Right kidney (tissue), 1 donor: ENCODE measurements at regions not wholly inside any gene's neighbourhood (a gene's known extent, or its start where the extent isn't known, plus 50 kb on each side); places are given as distances from the start of the nearest gene placed in this dataset.
"Not testable (repeated sequence)": the region's sequence is repeated elsewhere in the genome, so short reads cannot be mapped to it uniquely, and the experiment has no call there.

ENCODE experiments used
- DNase-seq: peaks from one replicate; pipeline ENCODE4 v3.0.0-alpha.2; 2016

DNA sequence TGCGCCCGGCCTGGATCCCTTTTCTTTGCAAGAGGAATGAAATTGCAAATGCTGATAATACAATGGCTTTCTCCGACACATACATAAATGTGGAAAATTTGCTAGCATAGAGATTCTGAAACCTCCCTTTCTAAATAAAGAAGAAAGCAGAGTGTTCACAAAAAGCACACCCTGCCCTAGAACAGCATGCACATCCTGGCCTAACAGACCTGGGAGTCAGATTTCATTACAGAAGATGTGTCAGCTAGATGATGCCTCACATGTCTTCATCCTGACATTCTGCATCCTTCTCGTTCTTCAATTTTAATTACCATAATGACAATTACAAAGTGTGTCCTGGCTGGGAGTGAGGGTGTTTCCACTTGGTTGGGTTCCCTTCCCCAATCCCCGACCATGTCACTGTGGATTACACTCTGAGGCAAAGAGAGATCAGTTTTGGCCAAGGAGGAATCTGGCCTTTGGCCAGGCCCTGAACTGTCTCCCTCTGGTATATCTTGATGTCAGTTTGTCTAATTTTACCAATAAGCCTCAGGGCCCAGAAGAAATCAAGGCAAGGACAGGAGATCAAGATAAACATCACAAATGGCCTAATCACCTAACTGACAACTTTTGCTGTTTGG lies 104.9 kb upstream of the SPATA12 start:
- no peak for DNase-seq

GRCh38 chr3:56954125-56954524 lies 106.3 kb upstream of the SPATA12 start:
- no peak for DNase-seq

GRCh38 chr3:56952846-56953245 lies 107.6 kb upstream of the SPATA12 start:
- DNase-seq, result no peak

DNA sequence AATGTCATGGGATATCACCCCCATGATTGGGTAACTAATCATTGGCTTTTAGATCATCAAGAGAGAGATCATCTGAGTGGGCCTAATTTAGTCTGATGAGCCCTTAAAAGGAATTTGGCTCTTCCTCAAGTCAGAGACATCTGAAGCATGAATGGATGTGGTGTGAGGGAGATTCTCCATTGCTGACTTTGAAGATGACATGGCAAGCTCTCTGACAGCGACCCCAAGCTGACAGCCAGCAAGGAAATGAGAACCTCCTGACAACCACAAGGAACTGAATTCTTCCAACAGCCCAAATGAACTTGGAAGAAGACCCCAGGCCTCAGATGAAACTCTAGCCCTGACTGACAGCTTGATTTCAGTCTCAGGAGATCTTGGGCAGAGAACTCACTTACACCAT lies 108.4 kb upstream of the SPATA12 start:
- DNase-seq, result no peak

- no peak for DNase-seq
Observed at GRCh38 chr3:56951366-56951765, 109.1 kb upstream of the SPATA12 start.

DNA sequence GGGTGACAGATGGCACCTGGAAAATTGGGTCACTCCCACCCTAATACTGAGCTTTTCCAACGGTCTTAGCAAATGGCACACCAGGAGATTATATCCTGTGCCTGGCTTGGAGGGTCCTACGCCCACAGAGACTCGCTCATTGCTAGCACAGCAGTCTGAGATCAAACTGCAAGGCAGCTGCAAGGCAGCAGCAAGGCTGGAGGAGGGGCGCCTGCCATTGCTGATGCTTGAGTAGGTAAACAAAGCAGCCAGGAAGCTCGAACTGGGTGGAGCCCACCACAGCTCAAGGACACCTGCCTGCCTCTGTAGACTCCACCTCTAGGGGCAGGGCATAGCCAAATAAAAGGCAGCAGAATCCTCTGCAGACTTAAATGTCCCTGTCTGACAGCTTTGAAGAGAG lies 115.1 kb upstream of the SPATA12 start:
- not testable (repeated sequence) for DNase-seq

GRCh38 chr3:56942523-56942922 lies 117.9 kb upstream of the SPATA12 start:
- no peak for DNase-seq

DNA sequence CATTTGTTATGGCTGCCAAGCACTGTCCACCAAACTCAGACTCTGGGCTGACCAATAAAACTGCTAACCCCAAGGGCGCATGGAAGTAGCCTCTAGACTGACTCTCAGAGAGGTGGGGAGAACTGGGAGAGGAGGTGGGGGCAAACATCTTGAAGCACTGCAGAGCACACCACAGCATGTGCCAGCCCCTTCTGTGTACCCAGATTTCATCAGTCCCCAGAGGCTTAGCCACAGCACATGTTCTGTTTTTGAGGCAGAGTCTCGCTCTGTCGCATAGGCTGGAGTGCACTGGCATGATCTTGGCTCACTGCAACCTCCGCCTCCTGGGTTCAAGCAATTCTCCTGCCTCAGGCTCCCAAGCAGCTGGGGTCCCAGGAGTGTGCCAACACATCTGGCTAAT lies 119.5 kb upstream of the SPATA12 start:
- no peak for DNase-seq

DNA sequence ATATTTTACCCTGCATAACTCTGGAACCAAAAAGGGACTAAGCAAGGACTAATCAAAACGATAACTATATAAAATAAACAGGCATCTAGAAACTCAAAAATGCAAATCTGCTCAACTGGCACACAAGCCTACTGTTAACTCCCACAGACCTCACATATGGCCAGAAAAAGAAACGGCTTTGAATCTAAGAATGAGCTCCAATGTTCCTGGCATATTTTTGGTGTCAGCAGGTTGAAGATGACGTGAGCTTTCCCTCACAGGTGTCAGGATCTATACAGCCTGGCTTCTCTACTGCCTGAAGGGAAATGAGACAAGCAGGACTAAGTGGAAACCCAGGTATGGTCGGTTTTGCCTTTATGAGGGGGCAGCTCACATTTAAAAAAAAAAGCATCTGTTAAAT lies 120.1 kb upstream of the SPATA12 start:
- no peak for DNase-seq

DNA sequence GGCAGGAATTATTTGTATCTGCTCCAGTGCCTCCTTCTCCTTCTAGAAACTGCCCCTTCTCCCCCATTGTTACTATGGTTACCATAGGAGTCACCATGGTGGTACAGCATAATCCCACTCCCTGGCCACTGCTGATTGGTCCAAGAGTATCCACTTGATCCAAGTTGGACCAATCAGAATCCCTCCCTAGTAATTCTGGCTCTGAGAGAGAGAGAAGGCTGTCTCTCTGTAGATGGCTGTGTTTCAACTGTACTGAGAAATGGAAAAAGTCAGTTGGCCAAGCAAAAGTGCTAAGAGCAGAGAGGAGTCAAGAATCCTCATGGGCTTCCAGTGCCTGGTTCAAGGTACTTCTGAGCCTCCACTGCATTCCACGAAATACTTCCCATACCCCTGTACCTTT lies 120.6 kb upstream of the SPATA12 start:
- DNase-seq, result no peak

- DNase-seq, result no peak
Observed at GRCh38 chr3:56938530-56938929, 121.9 kb upstream of the SPATA12 start.

GRCh38 chr3:56937580-56937979 lies 122.9 kb upstream of the SPATA12 start:
- no peak for DNase-seq

- DNase-seq, result no peak
Observed at GRCh38 chr3:56935811-56936210, 124.7 kb upstream of the SPATA12 start.

DNA sequence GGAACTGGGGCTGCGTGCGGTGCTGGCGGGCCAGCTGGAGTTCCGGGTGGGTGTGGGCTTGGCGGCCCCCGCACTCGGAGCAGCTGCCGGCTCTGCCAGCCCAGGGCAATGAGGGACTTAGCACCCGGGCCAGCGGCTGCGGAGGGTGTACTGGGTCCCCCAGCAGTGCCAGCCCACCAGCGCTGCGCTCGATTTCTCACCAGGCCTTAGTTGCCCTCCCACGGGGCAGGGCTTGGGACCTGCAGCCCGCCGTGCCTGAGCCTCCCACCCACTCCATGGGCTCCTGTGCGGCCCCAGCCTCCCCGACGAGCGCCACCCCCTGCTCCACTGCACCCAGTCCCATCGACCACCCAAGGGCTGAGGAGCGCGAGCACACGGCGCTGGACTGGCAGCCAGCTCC lies 126.0 kb upstream of the SPATA12 start:
- DNase-seq, result not testable (repeated sequence)

GRCh38 chr3:56933803-56934202 lies 126.7 kb upstream of the SPATA12 start:
- DNase-seq, result no peak

- no peak for DNase-seq
Observed at GRCh38 chr3:56932866-56933265, 127.6 kb upstream of the SPATA12 start.

DNA sequence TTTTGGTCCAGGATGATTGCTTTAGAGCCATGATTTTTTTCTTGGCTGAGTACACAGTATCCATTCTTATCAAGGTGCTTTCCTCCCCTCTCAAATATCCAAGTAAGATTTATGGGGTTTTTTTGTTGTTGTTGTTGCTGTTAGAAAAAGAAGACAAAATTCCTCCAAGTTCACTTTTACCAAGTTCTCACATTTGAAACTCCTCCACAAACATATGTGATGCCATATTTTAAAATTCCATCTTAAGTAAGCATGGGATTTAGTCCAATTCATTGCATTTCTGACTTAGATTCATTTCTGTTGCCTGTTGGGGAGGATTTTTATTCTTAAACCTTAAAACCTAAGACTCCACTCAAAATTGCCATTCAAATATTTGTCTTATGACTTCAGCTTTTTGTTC lies 128.6 kb upstream of the SPATA12 start:
- no peak for DNase-seq

DNA sequence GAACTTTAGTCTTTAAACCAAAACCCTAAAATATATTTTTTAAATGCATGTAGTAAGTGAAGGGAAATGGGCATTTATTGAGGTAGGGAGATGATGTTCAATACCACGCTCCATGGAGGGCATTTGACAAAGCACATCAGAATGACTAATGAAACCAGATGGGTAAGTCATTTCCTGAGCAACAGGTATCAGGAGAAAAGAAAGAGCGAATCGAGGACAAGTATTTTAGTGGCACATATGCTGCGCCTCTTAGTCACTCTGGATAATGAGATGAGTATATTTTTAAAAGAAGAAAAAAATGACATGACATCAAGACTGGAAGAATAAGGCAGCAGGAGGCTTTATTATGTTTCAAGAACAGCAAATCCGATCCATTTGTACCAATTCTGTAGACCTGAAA lies 129.0 kb upstream of the ARHGEF3 start:
- no peak for DNase-seq

- DNase-seq, result no peak
Observed at GRCh38 chr3:56929809-56930615, 128.3 kb upstream of the ARHGEF3 start.

GRCh38 chr3:56928379-56929068 lies 126.8 kb upstream of the ARHGEF3 start:
- no peak for DNase-seq

DNA sequence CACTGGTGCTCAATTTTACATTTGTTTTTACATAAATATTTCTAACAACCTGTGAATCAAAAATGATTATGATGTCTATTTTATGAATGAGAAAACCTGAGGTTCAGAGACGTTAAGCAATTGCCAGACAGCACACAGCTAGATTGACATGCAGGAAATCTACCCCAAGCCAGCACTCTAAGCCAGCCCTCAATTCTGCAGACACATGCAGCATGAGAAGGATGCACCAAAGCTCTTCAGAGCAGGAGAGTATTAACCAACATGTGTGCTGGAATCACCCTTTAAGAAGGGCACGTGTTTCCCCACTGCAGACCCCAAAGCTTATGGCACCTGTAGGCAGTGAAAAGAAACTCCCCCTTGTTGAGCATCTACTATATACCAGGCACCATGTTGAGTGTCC lies 126.1 kb upstream of the ARHGEF3 start:
- DNase-seq, result no peak

GRCh38 chr3:56926947-56927282 lies 125.2 kb upstream of the ARHGEF3 start:
- no peak for DNase-seq

- DNase-seq, result peak; percentile 30
Observed at GRCh38 chr3:56926243-56926946, 124.6 kb upstream of the ARHGEF3 start.
